T1000 (cell line): ENCODE measurements at regions not wholly inside any gene's neighbourhood (a gene's known extent, or its start where the extent isn't known, plus 50 kb on each side); places are given as distances from the start of the nearest gene placed in this dataset.

Experiments
- DNase-seq: peaks from one replicate; lab custom pipeline; 2025; ENCODE audit warnings: mixed read lengths; lab: John Stamatoyannopoulos, UW

DNA sequence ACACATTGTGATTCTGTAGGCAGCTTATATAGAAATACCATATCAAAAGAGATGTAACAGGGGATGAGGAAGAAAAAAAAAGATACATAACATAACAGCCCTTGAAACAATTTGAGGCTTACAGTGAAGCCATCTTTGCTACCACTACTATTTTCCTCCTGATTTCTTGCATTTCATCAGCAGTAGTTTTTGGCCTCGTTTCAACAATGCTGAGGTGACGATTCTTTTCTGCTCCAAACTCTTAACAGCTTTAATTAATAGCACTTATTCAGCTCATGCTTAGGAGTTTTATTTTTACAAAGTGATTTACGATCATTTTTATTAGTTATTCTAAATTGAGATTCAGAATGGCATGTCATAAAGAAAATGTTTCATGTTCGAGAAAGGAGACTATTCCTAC lies 163.2 kb downstream of the DCK start:
- no peak for DNase-seq

DNA sequence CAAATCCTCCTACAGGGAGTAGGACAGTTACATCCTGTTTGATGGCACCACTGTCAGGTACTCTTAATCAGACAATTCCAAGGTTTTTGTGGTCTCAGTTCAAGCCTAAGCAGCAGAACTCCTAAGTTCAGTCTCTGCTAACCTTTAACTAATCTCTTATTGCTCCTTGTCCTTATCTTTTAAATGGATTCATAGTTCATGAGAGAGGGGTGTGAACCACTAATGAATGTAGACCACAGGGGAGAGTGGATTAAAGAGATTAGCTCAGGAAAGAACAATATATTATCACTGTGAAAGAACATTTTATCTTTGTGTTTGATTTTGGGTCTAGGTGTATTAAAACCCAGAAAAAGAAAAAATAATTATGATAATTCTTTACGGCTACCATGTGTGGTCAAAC lies 168.9 kb downstream of the DCK start:
- DNase-seq: no peak

DNA sequence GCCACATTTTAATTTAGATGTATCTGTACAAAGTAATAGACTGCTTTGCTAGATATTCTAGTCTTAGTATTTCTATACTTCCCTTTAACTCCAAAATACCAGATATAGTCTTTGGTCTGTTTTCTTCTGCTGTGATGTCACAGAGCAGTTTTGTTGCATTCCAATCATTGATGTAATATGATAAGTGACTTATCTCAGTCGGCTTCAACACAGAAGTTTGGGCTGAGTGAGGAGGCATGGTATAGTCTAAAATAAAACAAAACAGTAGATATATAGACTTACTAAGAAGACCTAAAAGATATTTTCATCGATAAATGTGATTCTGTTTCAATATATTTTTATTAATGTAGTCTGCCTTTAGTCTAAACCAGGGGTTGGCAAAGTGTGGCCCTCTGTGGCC lies 169.9 kb downstream of the DCK start:
- no peak for DNase-seq

DNA sequence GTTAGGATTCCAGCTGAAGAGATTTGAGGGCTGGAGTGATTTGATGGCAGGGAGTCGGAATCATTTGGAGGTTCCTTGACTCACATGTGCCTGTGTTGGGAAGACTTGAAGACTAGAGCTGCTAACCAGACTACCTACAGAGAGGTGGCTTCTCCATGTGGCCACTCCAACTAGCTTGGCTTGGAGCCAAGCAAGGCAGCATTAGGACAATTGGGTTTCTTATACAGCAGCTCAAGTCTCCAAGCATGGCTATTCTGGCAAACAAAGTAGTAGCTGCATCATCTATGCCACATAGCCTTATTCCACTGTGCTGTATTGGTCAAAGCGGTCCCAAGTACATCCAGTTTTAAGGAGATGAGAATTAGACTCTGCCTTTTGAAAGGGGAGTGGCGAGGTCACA lies 171.7 kb upstream of the SLC4A4 start:
- DNase-seq: no peak

DNA sequence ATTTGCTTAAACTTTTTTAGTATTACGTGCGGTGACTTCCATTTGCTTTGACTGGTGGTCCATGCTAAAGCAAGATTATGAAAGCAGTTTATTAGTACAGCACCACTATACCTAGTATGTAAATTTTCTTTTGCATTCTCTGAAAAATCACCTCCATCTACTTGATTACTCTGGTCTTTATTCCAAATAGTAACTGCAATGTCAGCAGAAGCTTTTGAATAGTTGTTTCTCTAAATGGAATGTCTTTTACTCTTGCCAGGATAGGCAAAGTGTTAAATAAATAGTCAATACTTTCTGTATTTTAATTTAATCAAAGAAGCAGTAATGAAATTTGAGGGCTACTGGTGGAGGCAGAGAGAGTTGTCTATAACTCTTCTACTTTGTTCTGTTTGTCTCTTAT lies 167.2 kb upstream of the SLC4A4 start:
- DNase-seq: no peak

DNA sequence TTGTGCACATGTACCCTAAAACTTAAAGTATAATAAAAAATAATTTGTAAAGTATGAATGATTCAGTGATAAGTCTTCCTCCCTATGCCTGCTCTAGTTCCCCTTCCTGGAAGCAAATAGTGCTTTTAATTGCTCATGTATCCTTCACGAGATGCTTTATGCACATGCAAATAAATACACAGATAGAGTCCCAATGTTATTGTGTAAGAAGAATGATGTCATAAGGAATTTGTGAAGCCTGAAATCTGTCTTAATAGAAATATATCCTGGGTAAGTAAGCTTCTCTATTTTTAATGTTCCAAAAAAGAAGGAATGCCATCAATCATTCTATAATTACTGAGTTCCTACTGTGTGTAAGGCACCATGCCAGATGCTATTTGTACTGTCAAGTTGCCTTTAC lies 157.5 kb upstream of the SLC4A4 start:
- DNase-seq: no peak

DNA sequence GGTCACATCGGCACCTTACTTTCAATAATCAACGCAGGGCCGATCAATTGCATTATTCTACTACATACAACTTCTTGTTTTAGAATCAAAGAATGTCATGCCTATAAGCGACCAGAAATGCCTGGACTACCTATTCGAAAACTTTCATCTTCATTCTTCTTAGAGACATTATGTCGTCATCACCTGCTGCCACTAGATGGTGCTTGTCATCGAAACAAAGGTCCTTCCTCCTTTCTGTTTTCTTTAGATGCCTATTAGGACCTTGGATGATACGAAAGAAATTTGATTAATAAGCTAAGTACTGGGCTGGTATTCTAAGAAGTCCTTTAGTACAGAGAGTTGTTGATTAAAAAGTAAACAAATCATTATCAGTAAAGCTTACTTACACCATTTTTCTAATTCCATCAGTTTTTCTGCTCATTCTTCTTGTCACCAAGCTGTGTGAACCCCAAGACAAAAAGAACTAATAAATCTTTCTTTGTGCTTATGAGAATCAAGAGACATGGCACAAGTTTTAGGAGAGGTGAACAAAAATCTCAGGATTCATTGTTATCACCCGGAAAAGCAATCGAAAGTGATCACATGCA lies 154.5 kb upstream of the SLC4A4 start:
- no peak for DNase-seq

DNA sequence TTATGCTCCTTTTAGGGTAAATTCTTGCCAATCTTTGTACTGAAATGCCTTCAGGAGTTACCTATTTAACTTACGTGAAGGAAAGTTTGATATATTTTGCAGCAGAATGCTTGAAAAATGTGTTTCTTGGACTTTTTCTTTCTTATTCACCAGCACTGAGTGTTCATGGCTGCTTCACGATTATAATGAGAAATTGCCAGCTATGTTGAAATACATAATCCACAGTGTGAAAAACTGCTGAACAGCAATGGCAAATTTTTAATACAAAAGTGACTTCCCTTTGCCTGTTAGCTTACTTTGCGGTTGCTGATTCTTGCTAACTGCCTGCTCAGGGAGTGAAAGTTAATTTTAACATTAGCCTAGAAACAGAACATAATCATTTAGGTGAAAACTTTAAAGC lies 153.8 kb upstream of the SLC4A4 start:
- no peak for DNase-seq

DNA sequence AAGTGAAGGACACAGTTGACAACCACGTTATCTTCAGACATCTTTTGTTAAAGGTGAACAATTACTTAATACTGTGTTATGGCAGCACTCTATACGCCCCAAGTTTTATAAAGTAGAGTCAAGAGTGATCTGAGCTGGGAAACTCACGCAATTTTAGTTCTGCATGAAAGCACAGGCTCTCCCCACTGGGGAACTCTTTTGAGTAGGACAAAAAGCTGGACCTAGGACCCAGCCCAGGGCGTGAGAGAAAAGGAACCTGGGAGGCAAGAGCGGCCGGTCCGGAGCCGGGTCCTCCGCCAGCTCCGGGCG lies 152.6 kb upstream of the SLC4A4 start:
- DNase-seq: no peak

DNA sequence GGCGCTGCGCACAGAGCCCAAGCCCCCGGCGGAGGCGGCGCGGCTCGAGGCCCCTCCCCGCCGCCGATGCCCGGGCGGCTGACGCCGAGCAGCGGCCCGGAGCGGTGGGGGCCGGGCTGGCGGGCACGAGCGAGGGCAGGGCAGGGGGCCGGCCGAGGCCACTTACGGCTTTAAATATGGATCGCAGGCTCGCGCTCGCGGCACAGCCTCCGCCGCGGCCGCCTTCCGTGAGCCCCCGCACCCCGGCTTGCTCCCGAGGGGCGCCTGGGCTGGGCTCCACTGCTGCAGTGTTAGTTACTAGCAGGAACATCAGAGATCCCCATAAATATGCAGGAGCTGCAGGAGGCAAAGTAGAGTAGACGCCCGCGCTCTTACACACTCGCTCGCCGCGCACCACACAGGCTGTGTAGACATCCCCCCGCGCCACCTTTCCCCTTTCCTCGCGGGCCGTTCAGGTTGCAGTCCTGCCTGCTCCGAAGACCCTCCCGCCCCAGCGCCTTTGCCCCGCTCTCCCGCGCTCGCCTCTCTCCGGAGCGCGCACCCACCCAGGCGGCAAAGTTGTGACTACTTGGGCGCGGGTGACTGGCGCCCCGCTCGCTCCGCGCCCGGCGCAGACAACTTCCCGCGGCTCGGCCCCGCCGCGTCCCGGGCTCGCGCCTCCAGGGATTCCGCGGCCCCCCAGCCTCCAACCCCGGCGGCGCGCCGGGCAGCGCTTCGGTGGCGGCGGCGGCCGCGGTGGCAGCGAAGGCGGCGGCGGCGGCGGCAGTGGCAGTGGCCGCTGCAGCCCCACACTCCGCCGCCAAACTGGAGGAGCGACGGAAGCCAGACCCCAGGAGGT lies 152.0 kb upstream of the SLC4A4 start:
- DNase-seq: no peak

DNA sequence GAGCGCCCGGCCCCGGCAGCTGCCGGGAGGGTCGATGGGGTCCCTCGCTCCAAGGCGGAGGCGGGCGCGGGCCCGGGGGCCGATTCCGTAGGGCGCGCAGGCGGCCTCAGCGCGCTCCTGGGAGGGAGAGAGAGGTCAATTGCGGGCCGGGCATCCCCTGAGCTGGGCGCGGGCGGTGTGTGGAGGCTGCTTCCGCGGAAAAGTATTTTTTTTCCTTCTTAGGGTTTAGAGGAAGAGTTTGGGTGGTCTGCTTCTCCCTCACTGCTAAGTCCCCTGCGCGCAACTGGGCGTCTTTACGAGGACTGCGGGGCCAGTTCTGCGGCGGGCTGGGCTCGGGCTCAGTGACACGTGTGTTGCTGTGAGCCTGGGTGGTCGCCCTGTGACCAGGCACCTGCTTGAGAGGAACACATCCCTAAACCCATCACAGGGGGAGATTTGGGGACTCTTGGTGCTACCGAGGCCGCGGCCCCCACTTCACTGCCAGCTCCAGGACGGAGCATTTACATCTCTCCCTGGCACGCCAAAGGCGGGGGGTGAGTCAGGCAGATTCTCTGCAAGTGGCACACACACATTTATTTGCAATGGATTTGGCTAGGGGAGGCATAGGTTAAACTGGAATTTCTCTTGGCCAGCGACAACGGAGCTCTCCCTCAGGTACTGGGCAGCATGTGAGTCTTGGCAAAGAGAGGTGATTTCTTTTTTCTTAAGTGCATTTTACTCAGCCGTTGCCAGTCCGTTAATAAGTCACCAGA lies 151.2 kb upstream of the SLC4A4 start:
- DNase-seq: no peak

DNA sequence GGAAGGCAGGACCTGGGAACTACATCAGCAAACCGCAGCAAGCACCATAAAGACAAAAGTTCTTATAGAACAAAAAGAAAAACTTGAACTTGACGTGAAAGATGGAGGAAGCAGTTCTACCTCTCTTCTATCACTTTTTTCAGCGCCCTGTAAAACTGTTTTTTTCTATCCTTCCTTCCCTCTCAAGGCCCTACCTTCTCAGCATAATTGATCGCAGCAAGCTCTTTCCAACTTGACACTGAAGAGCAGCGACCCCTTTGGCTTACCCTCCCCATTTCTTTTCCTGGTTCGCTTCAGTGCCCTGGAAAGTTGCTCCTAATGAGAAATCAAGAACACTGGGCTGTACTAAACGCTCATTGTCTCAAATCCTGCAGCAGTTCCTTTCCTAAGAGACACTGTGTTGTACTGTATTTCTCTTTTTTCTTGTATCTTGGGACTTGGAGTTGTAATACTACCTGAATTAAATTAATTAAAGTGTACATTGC lies 150.6 kb upstream of the SLC4A4 start:
- no peak for DNase-seq

DNA sequence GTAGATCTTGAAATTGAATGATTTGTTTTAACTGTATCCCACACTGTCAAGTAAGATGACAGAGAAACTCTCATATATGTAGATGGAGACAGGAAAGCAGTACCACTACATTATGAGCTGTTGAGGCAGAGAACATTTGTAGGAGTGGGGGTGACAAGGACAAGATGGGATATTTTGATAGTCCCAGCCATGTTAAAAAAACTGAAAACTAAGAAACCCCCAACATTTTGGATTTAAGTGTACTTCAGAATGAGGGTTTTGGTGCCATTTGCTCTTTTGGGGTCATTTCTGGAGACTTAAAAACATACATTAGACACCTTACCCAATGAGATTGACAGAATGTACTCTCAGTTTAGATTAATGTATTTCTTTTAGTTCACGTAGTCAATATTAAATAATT lies 149.9 kb upstream of the SLC4A4 start:
- no peak for DNase-seq

DNA sequence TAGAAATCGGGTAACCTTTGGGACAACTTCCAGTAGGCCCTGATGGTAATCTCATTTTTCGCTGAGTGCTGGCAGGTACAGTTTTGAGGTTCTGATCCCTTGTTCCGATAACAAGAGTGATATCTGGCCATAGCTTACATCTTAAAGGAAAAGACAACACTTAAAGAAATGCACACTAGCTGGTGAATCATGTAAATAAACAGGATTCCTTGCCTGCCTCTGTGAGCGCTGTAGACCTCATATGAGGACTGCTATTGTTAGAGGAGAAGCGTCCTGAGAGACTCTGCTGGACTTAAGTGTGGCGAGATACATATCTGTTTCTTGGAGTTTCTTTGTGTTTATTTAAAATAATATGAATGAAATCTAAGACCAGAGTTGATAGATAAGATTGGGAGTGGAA lies 149.3 kb upstream of the SLC4A4 start:
- no peak for DNase-seq

DNA sequence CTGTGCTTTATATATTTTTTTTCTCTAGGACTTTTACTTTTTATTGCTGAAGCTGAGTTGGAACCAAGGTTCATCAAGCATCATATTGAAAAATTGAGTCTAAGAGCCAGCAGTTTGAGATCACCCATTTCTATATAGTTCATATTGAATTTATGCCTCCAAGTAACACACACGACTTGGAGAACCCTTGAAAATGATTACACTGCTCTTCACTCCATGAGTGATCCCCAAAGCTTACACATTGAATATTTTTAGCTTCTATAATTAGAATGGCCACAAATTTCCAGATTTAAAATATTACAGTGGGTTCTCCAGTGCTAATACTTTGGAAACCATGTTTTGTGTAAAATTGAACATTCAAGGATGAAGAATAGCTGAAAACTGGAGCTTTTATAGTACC lies 144.4 kb upstream of the SLC4A4 start:
- DNase-seq: no peak

DNA sequence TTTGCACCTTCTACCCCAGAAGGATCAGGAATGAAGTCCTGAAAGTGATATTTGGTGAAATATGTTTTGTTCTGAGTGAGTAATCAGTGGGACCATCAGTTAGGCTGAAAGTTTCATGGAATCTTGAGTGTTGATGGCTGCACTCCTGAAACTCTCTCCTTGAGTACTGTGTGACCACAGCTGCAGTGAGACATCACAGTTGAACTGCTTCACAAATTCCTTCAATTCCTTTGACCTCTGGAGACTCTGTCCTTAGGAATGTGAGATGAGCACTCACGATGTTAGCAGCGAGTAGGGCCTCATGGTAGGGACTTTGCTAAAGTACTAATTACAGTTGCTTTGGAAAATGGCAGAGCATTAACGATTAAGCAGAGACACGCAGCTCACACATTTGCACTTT lies 142.9 kb upstream of the SLC4A4 start:
- no peak for DNase-seq

DNA sequence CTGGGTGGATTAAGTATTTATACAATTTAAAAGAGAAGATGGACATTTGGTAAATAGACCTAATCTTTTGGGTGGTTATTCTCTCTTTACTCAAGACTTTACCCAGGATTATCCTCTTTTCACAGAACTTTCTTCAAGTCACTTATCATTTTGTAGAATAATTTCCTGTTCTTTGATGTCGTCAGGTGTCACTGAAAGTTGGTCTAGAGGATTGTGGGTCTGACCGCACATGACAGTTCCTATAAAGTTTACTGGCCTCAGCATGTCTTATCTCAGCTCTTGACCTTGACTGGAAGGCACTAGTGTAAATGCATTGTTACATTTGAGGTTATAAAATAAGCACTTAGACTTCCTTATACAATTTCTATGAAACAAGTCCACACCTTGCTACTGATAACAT lies 139.9 kb upstream of the SLC4A4 start:
- DNase-seq: no peak

DNA sequence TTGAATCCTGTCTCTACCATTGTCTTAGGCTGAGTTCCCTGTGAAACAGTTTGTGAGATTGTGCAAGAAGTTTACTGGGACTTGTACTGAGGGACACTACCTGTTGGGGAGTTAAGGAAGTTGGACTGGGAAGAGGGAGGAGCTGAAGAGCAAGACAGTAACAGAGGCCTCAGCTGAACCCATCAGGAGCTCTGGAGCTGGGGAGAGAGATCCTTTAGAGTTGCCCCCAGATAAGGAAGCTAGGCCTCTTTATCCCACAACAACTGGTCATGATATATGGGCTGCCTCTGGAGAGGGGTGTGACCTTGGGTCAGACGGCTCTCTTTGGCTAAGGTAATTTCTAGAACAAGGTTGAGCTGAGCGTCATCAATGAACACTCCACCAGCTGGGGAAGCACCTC lies 137.8 kb upstream of the SLC4A4 start:
- DNase-seq: no peak

DNA sequence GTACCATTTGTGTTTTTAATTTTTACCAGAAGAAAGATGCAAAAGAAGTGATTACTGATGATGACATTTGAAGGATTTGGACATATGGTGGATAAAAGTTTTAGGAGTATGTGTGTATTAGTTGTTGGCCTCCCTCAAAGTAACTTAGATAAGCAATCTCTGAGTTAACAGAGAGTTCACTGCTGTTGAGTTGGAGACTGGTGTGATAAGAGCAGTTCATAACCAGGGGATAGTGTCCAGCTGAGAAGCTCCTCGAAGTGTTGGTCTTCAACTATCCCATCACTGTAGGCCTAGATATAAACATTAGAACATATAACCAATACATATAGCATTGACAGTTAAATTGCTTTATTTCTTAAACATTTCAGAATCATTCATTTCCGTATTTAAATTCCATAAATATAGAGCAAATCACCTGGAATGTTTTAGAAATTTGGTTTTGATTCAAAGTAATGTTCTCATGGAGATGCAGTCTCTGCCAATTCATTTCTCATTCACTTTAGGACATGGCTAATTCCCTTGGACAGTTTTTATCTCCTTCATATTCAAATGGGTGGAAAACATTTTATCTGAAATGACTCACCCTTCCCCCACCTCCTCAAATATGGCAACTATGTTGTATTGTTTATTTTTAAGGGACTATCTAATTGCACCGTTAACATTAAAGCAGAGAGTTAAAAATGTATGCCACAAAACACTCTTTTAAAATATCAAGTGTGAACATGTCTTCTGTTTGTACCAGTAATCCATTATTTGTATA lies 136.8 kb upstream of the SLC4A4 start:
- no peak for DNase-seq

DNA sequence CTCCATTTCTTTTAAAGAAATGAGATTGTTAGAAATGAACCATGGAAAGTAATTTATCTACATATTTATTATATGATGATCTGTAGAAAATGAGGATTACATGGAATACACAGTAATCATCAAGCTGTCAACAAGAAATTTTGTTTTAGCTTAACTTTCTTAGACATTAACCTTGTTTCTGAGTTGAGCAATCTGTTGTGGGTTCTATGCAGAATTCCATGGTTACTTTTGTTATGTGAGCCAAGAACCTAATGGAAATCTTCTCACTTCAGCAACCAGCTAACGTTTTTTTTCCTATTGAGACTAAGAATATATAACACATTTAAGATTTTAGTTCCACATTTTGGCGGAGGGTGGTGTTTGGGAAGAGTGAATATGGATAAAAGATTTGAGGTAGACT lies 136.1 kb upstream of the SLC4A4 start:
- no peak for DNase-seq

DNA sequence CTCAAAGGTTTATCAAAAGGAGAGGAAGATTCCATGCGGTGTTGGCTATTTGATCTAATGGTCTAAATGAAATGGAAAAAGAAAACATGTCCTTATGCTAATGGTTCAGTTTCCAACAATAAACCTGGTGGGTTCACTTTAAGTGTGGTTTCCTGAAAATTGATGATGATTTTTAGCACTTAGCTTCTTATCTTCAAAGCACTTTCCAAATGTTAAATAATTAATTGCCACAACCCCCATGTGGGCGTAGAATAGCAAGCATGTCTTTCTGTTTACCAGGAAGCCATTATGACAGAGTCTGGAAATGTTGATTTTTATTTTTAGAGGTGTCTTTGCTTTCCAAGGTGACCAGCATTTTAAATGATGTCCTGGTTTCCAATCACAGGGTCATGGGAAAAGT lies 134.8 kb upstream of the SLC4A4 start:
- no peak for DNase-seq

DNA sequence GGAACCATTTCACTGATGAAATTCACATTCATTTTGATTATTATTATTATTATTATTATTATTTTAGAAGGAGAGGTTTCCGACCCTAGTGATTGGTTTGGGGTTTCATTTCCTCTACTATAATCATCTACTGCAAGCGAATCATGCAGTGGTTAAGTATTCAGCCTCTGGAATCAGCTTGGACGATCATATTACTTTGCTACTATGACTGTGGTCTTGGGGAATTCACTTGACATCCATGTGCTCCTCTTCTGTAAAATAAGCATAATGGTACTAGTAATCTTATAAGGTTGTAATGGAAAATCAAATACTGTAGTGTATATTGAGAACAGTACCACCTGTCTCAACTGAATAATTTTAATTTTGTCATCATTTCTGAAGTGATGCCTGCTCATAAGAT lies 132.1 kb upstream of the SLC4A4 start:
- no peak for DNase-seq

DNA sequence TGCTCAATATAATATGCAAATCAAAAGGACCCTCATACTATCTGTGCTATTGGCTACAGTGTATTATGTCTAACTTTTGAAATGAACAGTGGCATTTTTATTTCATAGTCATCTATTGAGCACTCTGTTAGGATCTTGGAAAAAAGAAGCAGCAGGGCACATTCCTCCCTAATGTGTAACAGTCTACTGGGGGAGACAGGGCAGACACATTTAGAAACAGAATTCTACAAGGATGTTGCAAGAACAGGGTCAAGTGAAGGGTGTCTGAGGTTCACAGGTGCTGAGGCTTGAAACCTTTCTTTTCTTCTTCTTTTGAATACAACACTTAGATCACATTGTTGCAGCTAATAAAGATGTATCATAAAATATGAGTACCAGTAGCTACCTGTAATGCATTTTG lies 129.7 kb upstream of the SLC4A4 start:
- DNase-seq: no peak
